Progenitor cell of endocrine pancreas (in vitro differentiated cells): ENCODE measurements at regions not wholly inside any gene's neighbourhood (a gene's known extent, or its start where the extent isn't known, plus 50 kb on each side); places are given as distances from the start of the nearest gene placed in this dataset.

Source experiments
- DNase-seq: peaks from one replicate; pipeline ENCODE4 v3.0.0; 2021; ENCODE audit warnings: low spot score; ENCODE audit not compliant: unreplicated experiment
- H3K27ac Mint-ChIP-seq: 2 replicates; pipeline ENCODE4 v1.8.0; 2021; ENCODE audit warnings: mild to moderate bottlenecking, moderate library complexity, mixed read lengths
- H3K27me3 Mint-ChIP-seq: 2 replicates; pipeline ENCODE4 v1.8.0; 2021; ENCODE audit warnings: mixed read lengths
- H3K36me3 Mint-ChIP-seq: 2 replicates; pipeline ENCODE4 v1.8.0; 2022; ENCODE audit warnings: mixed read lengths; ENCODE audit not compliant: insufficient read depth
- H3K4me1 Mint-ChIP-seq: 2 replicates; pipeline ENCODE4 v1.8.0; 2021; ENCODE audit warnings: low read depth, mixed read lengths
- H3K4me3 Mint-ChIP-seq: 2 replicates; pipeline ENCODE4 v1.8.0; 2021; ENCODE audit warnings: low read depth, mild to moderate bottlenecking, moderate library complexity, mixed read lengths
- H3K9me3 Mint-ChIP-seq: 2 replicates; pipeline ENCODE4 v1.8.0; 2021; ENCODE audit warnings: low read depth, mixed read lengths
- CTCF ChIP-seq: fragments of 200-600 bp; sonication (generic); IDR thresholded peaks from one replicate; pipeline ENCODE4 v1.5.0; 2021; ENCODE audit warnings: antibody characterized with exemption, mild to moderate bottlenecking; ENCODE audit not compliant: unreplicated experiment

GRCh38 chr18:35868915-35869314, 103.6 kb upstream of the RMP24 start:
- Mint-ChIP-seq H3K27ac (no peak overlapping the region), H3K36me3 (no peaks in the 10 kb centered on the region), H3K4me3 (no peak overlapping the region), H3K4me1 (no peaks in the 10 kb centered on the region), H3K9me3 (no peaks in the 10 kb centered on the region), H3K27me3 (no peaks in the 10 kb centered on the region)
- TF ChIP-seq CTCF = no peak
- DNase-seq = no peak

GRCh38 chr18:35871337-35871736, 101.1 kb upstream of the RMP24 start:
- Mint-ChIP-seq H3K9me3 (no peaks in the 10 kb centered on the region), H3K27me3 (peaks cover 2% of the 10 kb centered on the region), H3K36me3 (no peaks in the 10 kb centered on the region), H3K4me1 (no peaks in the 10 kb centered on the region), H3K27ac (no peak overlapping the region), H3K4me3 (no peak overlapping the region)
- DNase-seq = no peak
- TF ChIP-seq CTCF = no peak

GRCh38 chr18:35875566-35875965, 96.9 kb upstream of the RMP24 start:
- no peak for DNase-seq
- H3K27me3 Mint-ChIP-seq = peaks cover 5% of the 10 kb centered on the region
- no peak overlapping the region for H3K27ac Mint-ChIP-seq
- H3K4me3 Mint-ChIP-seq = no peak overlapping the region
- no peaks in the 10 kb centered on the region for H3K9me3 Mint-ChIP-seq
- peaks cover 3% of the 10 kb centered on the region for H3K4me1 Mint-ChIP-seq
- no peak for TF ChIP-seq CTCF
- H3K36me3 Mint-ChIP-seq = no peaks in the 10 kb centered on the region

GRCh38 chr18:35876243-35876642, 96.2 kb upstream of the RMP24 start:
- no peak overlapping the region for H3K27ac Mint-ChIP-seq
- H3K27me3 Mint-ChIP-seq = peaks cover 5% of the 10 kb centered on the region
- no peak overlapping the region for H3K4me3 Mint-ChIP-seq
- no peak for DNase-seq
- peaks cover 3% of the 10 kb centered on the region for H3K4me1 Mint-ChIP-seq
- H3K36me3 Mint-ChIP-seq = no peaks in the 10 kb centered on the region
- H3K9me3 Mint-ChIP-seq = no peaks in the 10 kb centered on the region
- no peak for TF ChIP-seq CTCF

GRCh38 chr18:35880788-35881455, 91.6 kb upstream of the RMP24 start:
- Mint-ChIP-seq H3K27ac (no peak overlapping the region), H3K4me1 (peaks cover 3% of the 10 kb centered on the region)

More at GRCh38 chr18:35880788-35881455, 91.6 kb upstream of the RMP24 start:
- H3K36me3 Mint-ChIP-seq = no peaks in the 10 kb centered on the region
- no peak for DNase-seq
- TF ChIP-seq CTCF = no peak
- no peaks in the 10 kb centered on the region for H3K9me3 Mint-ChIP-seq
- no peak overlapping the region for H3K4me3 Mint-ChIP-seq
- peaks cover 5% of the 10 kb centered on the region for H3K27me3 Mint-ChIP-seq
